C4-2B (cell line): ENCODE measurements at regions not wholly inside any gene's neighbourhood (a gene's known extent, or its start where the extent isn't known, plus 50 kb on each side); places are given as distances from the start of the nearest gene placed in this dataset.

Experiments
- ZFX ChIP-seq: fragments of 450-650 bp; IDR thresholded peaks from 2 replicates; pipeline ENCODE4 v1.6.1; 2017
- TF ChIP-seq, protein P1 (sequence below): fragments of 450-650 bp; conservative IDR thresholded peaks from 2 replicates; pipeline ENCODE4 v1.5.1; 2017; ENCODE audit warnings: mild to moderate bottlenecking

- TF ChIP-seq, protein P1, sequence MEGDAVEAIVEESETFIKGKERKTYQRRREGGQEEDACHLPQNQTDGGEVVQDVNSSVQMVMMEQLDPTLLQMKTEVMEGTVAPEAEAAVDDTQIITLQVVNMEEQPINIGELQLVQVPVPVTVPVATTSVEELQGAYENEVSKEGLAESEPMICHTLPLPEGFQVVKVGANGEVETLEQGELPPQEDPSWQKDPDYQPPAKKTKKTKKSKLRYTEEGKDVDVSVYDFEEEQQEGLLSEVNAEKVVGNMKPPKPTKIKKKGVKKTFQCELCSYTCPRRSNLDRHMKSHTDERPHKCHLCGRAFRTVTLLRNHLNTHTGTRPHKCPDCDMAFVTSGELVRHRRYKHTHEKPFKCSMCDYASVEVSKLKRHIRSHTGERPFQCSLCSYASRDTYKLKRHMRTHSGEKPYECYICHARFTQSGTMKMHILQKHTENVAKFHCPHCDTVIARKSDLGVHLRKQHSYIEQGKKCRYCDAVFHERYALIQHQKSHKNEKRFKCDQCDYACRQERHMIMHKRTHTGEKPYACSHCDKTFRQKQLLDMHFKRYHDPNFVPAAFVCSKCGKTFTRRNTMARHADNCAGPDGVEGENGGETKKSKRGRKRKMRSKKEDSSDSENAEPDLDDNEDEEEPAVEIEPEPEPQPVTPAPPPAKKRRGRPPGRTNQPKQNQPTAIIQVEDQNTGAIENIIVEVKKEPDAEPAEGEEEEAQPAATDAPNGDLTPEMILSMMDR = no peak
- TF ChIP-seq ZFX = no peak
These were observed 831.8 kb downstream of the MAFB start for GRCh38 chr20:39857187-39857586.
